Brain microvascular endothelial cell (primary cell): ENCODE measurements at regions not wholly inside any gene's neighbourhood (a gene's known extent, or its start where the extent isn't known, plus 50 kb on each side); places are given as distances from the start of the nearest gene placed in this dataset.

ENCODE experiments used
- DNase-seq: peaks from one replicate; pipeline ENCODE4 v3.0.0-alpha.2; 2020
- H3K27ac ChIP-seq: fragments of 250-450 bp; sonication (Bioruptor Pico); 2 replicates; pipeline ENCODE4 v1.5.1; 2020; ENCODE audit warnings: mild to moderate bottlenecking, moderate library complexity
- H3K27me3 ChIP-seq: fragments of 250-450 bp; sonication (Bioruptor Pico); replicated peaks from 2 replicates; pipeline ENCODE4 v1.5.1; 2020; ENCODE audit warnings: mild to moderate bottlenecking
- H3K36me3 ChIP-seq: fragments of 250-450 bp; sonication (Bioruptor Pico); replicated peaks from 2 replicates; pipeline ENCODE4 v1.5.1; 2020; ENCODE audit warnings: mild to moderate bottlenecking
- H3K4me3 ChIP-seq: 2 replicates; pipeline ENCODE4 v1.5.1; 2011; ENCODE audit warnings: low read depth, mild to moderate bottlenecking, control low read depth, low read length, moderate library complexity
- in situ Hi-C: cut with HindIII; loops from 2 replicates; pipeline ENCODE4 v1.10.0; 2017; ENCODE audit warnings: low sequenced_read_pairs, low pct_ligation_motif_present
- TF ChIP-seq, protein P1 (sequence below): IDR thresholded peaks from 2 replicates; pipeline ENCODE4 v1.5.1; 2011; ENCODE audit warnings: low read depth, mild to moderate bottlenecking, moderate library complexity, low read length, control low read depth, inconsistent platforms; ENCODE audit errors: missing control alignments

DNA sequence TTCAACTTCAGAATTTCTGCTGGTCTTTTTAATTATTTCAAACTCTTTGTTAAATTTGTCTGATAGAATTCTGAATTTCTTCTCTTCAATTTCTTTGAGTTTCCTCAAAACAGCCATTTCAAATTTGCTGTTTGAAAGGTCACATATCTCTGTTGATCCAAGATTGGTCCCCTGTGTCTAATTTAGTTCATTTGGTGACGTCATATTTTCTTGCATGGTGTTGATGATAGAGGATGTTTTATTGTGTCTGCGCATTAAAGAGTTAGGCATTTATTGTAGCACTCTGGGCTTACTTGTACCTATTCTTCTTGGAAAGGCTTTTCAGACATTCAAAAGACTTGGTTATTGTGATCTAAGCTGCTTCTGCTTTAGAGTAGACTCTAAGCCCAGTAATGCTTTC, 698.4 kb upstream of the LRRTM1 start:
- Histone ChIP-seq H3K27me3 (no peaks in the 10 kb centered on the region), H3K27ac (no peak overlapping the region), H3K4me3 (no peak overlapping the region), H3K36me3 (no peaks in the 10 kb centered on the region)
- in situ Hi-C loops = no loop called here
- DNase-seq = no peak
- TF ChIP-seq, protein P1, sequence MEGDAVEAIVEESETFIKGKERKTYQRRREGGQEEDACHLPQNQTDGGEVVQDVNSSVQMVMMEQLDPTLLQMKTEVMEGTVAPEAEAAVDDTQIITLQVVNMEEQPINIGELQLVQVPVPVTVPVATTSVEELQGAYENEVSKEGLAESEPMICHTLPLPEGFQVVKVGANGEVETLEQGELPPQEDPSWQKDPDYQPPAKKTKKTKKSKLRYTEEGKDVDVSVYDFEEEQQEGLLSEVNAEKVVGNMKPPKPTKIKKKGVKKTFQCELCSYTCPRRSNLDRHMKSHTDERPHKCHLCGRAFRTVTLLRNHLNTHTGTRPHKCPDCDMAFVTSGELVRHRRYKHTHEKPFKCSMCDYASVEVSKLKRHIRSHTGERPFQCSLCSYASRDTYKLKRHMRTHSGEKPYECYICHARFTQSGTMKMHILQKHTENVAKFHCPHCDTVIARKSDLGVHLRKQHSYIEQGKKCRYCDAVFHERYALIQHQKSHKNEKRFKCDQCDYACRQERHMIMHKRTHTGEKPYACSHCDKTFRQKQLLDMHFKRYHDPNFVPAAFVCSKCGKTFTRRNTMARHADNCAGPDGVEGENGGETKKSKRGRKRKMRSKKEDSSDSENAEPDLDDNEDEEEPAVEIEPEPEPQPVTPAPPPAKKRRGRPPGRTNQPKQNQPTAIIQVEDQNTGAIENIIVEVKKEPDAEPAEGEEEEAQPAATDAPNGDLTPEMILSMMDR = no peak

DNA sequence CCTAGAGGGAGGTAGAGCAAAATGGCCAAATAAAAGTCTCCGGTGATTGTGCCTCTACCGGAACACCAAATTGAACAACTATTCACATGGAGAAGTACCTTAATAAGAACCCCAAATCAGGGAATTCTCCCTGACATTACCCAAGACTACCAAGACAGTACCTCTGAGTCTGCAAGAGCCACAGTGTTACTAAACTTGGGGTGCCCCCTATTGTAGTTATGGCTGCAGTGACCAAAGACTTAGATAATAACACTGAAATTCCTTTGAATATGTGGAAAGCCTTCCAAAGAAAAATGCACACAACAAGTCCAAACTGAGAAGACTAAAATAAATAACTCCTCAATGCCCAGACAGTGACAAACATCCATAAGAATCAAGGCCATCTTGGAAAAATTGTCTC, 682.9 kb upstream of the LRRTM1 start:
- Histone ChIP-seq H3K27ac (no peak overlapping the region), H3K27me3 (no peaks in the 10 kb centered on the region), H3K36me3 (no peaks in the 10 kb centered on the region), H3K4me3 (no peak overlapping the region)
- DNase-seq = no peak
- in situ Hi-C loops = no loop called here
- TF ChIP-seq, protein P1 = no peak

GRCh38 chr2:80969900-80970299, 665.3 kb upstream of the LRRTM1 start:
- H3K27ac ChIP-seq = no peak overlapping the region
- no peak overlapping the region for H3K4me3 ChIP-seq
- no peaks in the 10 kb centered on the region for H3K27me3 ChIP-seq
- no peaks in the 10 kb centered on the region for H3K36me3 ChIP-seq
- in situ Hi-C loops = no loop called here
- DNase-seq = no peak
- TF ChIP-seq, protein P1 = no peak

DNA sequence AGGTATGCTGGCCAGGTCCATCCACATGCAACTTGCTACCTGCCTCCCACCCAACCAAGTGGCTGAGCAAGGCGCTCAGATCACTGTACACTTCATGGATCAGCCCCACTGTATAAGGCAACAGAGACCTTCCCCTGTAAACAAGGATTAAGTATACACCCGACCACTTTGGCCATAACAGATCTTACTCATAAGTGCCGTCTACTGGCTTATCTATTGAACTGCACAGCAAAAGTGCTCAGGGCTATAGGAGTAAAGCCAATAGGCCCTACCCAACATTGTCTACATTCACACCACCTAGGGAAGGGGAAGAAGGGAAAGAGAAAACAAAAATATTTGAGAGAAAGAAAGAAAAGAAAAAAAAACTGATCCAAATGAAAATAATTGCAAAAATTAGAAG, 663.9 kb upstream of the LRRTM1 start:
- TF ChIP-seq, protein P1 = no peak
- in situ Hi-C loops = no loop called here

DNA sequence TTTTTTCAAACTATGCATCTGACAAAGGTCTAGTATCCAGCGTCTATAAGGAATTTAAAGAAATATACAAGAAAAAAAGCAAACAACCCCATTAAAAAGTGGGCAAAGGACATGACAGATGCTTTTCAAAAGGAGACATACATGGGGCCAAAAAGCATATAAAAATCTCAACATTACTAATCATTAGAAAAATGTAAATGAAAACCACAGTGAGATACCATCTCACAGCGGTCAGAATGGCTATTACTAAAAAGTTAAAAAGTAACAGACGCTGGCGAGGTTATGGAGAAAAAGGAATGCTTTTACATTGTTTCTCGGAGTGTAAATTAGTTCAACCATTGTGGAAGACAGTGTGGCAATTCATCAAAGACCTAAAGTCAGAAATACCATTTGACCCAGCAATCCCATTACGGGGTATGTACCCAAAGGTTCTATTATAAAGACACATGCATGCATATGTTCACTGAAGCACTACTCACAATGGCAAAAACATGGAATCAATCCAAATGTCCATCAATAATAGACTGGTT, 643.1 kb upstream of the LRRTM1 start:
- Histone ChIP-seq H3K27me3 (no peaks in the 10 kb centered on the region), H3K36me3 (no peaks in the 10 kb centered on the region), H3K4me3 (no peak overlapping the region), H3K27ac (no peak overlapping the region)
- TF ChIP-seq, protein P1 = no peak
- DNase-seq = no peak
- in situ Hi-C loops = no loop called here

More for the DNA sequence above, 663.9 kb upstream of the LRRTM1 start:
- H3K4me3 ChIP-seq = no peak overlapping the region
- no peak overlapping the region for H3K27ac ChIP-seq
- H3K36me3 ChIP-seq = no peaks in the 10 kb centered on the region
- no peak for DNase-seq
- H3K27me3 ChIP-seq = no peaks in the 10 kb centered on the region

DNA sequence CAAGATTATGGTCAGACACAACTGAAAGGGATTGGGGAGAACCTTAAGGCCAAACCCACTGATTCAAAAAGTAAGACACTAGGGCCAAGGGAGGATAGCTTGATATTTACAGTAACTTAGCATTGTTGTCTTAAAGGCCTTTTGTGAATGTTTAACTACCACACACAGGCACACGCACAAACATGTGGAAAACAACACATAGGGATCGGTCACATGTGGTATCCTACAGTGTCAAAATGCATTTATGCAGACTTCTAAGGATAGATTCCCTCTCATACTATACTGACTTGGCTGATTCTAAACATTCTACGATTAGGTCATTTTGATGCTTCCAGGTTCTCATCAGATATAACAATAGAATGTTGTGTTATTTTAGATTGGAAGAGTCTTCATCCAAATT, 638.9 kb upstream of the LRRTM1 start:
- H3K27me3 ChIP-seq = no peaks in the 10 kb centered on the region
- H3K36me3 ChIP-seq = no peaks in the 10 kb centered on the region
- in situ Hi-C loops = no loop called here
- TF ChIP-seq, protein P1 = no peak
- no peak for DNase-seq
- no peak overlapping the region for H3K27ac ChIP-seq
- H3K4me3 ChIP-seq = no peak overlapping the region
